ENCODE measurements at regions not wholly inside any gene's neighbourhood (a gene's known extent, or its start where the extent isn't known, plus 50 kb on each side); places are given as distances from the start of the nearest gene placed in this dataset.
"Not testable (repeated sequence)": the region's sequence is repeated elsewhere in the genome, so short reads cannot be mapped to it uniquely, and the experiment has no call there.

DNA sequence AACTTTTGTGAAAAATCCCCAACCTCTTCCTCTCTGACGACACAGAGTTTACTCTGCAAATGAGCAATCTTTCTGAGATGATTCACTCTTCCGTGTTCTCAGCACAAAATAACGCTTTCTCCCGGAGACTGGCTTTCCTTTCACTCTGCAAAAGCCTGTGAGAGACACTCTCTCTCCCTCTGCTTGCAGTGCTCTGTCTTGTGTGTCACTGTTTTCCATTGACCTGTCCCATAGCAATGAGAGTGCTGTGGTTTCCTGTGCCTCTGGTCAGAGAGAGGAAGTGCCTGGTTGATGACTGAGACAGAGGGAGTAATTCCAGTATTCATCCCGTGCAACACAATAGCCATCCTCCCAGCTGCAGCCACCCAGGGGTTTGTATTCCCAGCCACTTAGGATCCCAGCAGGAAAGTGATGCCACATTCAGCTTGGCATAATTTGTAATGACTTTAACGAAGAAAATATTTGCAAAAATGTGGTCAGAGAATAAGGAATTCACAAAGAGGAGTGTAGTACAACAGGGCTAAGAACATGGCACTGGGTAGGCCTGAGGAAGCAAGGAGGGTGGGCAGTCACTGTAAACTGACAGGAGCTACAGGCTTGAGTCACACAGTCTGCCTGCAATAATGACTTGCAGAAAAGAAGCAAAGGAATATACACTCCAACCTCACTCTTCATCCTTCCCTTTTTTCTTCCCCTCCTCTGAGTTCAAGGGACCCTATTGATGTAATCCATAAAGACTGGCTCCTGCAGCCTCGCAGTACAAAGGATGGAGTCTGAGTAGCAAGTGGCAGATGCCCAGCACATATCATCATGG, 463.5 kb upstream of the RGMB start:
- no peak for DNase-seq

DNA sequence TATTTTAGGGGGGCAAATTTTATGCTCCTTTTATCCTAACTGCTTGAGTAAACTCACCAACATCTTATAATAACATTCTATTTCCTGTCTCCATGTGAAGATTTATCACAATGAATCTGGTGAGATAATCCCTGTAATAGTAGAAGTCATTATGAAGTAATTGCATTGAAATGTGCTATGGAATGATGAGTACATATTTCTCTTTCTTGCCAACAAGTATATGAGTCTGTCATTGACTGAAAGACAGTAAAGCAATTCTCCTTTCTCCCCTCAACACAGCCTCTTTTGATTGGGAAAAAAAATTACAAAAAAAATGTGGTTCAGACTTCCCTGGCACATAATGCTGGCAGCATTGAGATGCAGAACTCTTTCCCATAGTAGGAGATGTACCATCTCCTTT, 459.2 kb upstream of the RGMB start:
- DNase-seq = no peak

- no peak for DNase-seq
These were observed 455.1 kb upstream of the RGMB start for GRCh38 chr5:98318386-98318785.

GRCh38 chr5:98319299-98320011, 454.0 kb upstream of the RGMB start:
- no peak for DNase-seq

DNA sequence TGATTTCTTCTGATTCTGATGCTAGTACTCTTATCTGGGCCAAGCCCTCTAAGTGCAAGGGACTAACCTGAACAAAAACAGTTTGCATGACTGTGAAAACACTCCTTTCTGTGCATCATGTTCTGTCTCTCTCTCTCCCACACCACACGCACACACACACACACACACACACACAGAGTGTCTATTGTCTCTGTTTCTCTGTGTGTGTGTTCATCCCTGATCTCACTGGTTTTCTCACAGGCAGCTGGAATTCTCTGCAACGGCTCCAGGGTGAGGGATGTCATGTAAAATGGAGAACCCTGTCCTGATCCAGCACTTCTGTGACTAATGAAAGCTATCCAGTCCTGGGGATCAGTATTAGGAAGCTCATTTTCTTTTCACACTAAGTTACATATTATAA, 453.1 kb upstream of the RGMB start:
- DNase-seq = no peak

DNA sequence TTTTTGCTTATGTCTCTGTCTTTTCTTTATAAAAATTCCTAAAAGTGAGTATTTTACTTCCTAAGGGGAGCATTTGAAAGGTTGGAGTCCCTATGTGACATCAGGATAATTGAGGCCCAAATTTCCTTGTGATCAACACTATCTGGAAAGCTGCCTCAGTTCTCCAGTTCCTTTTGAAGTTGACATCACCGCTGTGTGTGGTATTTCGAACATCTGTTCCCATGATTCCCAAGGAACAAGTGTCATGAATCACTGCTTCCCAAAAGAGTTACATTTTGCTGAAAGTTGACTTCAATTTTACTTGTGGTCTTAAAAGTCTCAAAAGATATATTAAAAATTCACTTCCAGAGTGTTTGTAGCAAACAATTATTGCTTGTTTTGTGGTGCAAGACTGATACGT, 452.1 kb upstream of the RGMB start:
- DNase-seq = no peak

GRCh38 chr5:98325187-98325586, 448.3 kb upstream of the RGMB start:
- DNase-seq = not testable (repeated sequence)

DNA sequence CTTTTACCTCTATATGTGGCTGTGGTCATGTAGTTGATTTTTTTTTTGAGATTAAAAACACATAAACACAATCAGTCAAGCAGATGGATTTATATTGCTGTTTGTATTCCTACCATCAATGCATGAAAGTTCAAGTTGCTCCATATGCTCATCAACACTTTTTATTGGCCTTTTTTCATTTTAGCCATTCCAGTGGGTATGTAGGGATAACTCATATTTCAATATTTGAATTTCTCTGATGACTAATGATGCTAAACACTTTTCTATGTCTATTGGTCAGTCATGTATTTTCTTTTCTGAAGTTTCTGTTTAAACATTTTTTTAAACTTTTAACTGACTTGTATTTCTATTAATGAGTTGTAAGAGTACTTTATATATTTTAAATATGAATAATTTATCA, 445.4 kb upstream of the RGMB start:
- no peak for DNase-seq

DNA sequence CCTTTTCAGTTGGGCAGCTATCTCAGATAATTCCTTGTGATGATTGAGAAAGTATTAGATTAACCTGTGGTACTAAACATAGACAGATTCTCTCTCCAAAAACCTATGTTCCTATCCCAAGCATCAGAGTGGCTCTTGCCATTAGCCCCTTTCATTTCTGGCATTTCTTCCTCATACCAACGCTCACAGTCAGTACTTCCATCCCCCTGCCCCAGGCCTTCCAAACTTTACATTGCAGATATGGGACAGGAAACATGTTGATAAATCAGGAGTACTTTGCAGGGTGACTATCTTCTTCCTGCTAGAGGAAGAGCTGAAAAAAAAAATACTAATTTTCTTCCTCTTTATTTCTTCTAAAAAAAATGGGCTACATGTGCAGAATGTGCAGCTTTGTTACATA, 442.6 kb upstream of the RGMB start:
- DNase-seq = no peak

- no peak for DNase-seq
These were observed 439.5 kb upstream of the RGMB start for GRCh38 chr5:98333921-98334320.

DNA sequence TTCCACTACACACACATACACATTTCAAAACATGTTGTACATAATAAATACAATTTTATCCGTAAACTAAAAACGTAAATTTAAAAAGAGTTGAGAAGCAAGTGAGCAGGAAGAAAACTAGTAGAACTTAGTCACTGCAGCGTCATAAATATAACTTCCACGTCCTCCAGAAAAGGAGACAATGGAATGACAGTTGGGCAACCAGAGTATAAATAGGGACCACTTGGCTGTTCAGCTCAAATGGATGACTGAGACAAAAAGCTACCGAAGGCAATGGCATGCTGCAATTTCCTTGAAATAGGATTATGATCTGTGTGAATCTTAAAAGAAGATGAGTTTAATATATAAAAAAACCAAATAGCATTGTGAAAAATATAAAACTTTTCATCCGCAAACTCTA, 438.5 kb upstream of the RGMB start:
- no peak for DNase-seq

DNA sequence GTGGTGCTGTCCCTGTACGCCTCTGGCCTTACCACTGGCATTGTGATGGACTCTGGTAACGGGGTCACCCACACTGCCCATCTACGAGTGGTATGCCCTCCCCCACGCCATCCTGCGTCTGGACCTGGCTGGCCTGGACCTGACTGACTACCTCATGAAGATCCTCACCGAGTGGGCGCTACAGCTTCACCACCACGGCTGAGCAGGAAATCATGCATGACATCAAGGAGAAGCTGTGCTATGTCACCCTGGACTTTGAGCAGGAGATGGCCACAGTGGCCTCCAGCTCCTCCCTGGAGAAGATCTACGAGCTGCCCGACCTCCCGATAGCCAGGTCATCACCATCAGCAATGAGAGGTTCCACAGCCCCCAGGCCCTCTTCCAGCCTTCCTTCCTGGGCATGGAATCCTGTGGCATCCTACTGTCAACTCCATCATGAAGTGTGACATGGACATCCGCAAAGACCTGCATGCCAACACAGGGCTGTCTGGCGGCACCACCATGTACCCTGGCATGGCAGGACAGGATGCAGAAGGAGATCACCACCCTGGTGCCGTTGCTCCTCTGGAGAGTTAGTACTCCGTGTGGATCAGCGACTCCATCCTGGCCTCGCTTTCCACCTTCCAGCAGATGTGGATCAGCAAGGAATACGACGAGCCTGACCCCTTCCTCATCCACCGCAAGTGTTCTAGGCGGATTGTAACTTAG, 434.2 kb upstream of the RGMB start:
- DNase-seq = no peak

DNA sequence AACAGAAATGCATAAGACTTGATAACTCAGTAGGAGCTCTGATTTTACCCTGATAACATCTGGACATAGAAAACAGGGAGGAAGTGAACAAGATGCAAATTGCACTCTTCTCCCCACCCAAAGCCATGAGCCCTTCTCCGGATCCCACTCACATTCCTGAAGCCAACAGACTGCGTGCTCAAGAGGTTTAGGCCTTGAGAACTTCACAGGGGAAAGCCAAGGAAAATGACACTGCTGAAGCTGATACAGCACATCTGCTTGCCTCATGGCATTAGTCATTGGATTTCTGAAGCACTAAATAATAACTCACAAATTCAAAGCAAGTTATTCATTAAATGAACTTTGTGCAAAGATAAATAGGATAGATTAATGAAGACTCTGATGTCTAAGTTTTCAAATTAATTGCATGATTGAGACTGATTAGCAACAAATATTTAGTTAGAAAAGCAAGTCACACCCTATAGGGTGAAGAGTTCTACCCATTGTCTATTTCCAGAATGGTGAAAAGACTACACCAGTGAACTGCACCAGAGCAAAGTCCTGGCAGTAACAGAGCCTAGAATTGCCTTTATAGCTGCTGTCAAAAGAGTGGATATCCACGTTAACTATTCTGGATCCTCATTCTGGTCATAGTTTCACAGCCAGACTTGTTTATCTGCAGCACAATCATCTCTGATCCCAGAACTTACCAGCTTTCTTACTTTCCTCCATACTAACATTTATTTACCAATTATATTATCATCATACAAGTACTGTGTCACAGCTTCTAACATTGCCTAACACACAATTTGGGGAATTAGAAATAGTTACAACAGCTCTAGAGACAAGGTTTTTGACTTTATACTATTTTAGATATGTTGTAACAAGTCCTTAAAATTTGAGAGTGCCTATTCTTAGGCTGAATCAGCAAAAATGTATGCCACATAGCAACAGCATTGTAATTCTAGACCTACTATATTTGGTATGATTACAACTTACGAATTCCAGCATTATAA, 432.1 kb upstream of the RGMB start:
- DNase-seq = peak; percentile 1

GRCh38 chr5:98342958-98343660, 430.4 kb upstream of the RGMB start:
- DNase-seq = not testable (repeated sequence)

DNA sequence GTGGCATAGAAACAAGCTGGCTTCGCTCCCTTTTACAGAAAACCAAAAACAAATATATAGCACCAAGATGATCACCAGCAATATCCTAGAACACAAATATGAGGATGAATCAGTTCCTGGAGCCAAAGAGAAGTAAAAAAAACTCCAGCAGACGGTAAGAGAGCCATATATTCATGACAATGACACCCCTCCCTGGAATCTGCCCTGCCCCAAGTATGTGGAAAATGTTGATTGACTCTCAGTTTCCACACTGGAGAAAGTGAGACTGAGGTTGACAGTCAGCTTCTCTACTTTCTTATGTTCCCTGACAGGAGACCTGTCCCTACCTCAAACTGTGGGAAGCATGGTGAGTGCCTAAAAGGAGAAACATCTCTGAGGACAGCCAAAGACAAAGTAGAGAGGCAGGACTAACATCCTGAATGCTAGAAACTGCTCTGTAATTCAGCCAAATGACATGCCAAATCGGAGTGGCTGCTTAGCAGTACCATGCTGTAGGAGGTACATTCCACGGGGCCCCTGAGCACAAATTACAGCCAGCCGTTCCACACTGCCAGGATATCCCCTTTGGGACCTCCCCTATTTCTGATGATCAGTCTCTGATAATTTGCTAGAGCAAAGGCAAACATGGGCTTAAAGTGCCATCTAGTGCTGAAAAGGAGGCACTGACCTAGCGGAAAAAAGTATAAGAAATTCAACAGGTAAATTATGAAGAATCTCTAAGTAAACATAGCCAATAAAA, 424.0 kb upstream of the RGMB start:
- no peak for DNase-seq

- DNase-seq = no peak
These were observed 423.5 kb upstream of the RGMB start for GRCh38 chr5:98349990-98350365.

GRCh38 chr5:98354922-98355321, 418.5 kb upstream of the RGMB start:
- no peak for DNase-seq

GRCh38 chr5:98360548-98360947, 412.9 kb upstream of the RGMB start:
- no peak for DNase-seq

DNA sequence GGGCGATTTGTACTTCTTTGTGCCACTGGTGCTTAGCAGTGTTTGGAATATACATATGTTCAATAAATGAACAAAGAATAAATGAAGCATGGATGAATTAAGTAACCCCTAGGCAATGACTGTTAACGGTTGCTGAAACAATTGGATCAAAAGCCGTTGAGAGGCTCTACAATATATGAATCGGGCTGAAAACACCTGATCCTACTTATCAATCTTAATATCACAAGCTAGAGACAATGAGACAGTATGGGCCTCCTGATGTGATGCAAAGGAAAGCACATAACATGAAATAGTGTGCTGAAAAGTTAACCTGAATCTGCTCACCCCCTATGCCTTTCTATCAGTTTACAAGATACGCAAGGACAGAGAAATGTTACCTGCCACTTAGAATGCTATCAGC, 410.3 kb upstream of the RGMB start:
- no peak for DNase-seq

- DNase-seq = no peak
These were observed 408.9 kb upstream of the RGMB start for GRCh38 chr5:98364549-98364948.

GRCh38 chr5:98365126-98365525, 408.3 kb upstream of the RGMB start:
- no peak for DNase-seq

Measured in left kidney (tissue), 1 donor.